ENCODE measurements at regions not wholly inside any gene's neighbourhood (a gene's known extent, or its start where the extent isn't known, plus 50 kb on each side); places are given as distances from the start of the nearest gene placed in this dataset.

DNA sequence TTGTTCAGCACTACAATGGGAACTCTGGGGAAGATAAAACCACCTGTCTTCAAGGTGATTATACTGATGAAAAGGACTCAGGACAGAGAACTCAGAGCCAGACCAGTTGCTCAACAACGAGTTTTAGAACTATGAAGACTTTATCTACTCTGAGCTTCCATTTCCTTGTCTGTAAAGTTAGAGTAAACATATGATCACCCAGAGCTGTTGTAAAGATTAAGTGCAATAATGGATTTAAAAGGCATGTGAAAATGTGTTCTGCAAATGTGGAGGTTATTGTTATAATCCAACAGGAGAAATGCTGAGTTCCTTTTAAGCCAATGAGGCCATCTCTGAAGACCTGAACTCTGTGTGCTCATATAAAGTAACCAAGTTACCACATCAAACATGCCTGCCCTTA lies 139.7 kb upstream of the CMC1 start:
- TF ChIP-seq EGR1 (IDR thresholded peaks at IDR 0.05), result no peak
- TF ChIP-seq TAF1 (IDR thresholded peaks at IDR 0.05; ENCODE audit: low read depth), result no peak
- TF ChIP-seq NFIC (IDR thresholded peaks at IDR 0.05), result no peak
- no peak for TF ChIP-seq ZBTB7A (IDR thresholded peaks at IDR 0.05; ENCODE audit: low read depth)
- TF ChIP-seq, protein P1, sequence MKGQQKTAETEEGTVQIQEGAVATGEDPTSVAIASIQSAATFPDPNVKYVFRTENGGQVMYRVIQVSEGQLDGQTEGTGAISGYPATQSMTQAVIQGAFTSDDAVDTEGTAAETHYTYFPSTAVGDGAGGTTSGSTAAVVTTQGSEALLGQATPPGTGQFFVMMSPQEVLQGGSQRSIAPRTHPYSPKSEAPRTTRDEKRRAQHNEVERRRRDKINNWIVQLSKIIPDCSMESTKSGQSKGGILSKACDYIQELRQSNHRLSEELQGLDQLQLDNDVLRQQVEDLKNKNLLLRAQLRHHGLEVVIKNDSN (IDR thresholded peaks at IDR 0.05), result no peak
- TF ChIP-seq FOXM1 (IDR thresholded peaks at IDR 0.05; ENCODE audit: borderline replicate concordance, low read depth), result no peak
- TF ChIP-seq YY1 (IDR thresholded peaks at IDR 0.05; ENCODE audit: low read depth), result no peak
- TF ChIP-seq, protein P2, sequence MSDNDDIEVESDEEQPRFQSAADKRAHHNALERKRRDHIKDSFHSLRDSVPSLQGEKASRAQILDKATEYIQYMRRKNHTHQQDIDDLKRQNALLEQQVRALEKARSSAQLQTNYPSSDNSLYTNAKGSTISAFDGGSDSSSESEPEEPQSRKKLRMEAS (IDR thresholded peaks at IDR 0.05), result no peak
- TF ChIP-seq TCF12 (IDR thresholded peaks at IDR 0.05; ENCODE audit: low read depth), result no peak
- TF ChIP-seq CREB1 (IDR thresholded peaks at IDR 0.05; ENCODE audit: low read depth), result no peak
- TF ChIP-seq, protein P3, sequence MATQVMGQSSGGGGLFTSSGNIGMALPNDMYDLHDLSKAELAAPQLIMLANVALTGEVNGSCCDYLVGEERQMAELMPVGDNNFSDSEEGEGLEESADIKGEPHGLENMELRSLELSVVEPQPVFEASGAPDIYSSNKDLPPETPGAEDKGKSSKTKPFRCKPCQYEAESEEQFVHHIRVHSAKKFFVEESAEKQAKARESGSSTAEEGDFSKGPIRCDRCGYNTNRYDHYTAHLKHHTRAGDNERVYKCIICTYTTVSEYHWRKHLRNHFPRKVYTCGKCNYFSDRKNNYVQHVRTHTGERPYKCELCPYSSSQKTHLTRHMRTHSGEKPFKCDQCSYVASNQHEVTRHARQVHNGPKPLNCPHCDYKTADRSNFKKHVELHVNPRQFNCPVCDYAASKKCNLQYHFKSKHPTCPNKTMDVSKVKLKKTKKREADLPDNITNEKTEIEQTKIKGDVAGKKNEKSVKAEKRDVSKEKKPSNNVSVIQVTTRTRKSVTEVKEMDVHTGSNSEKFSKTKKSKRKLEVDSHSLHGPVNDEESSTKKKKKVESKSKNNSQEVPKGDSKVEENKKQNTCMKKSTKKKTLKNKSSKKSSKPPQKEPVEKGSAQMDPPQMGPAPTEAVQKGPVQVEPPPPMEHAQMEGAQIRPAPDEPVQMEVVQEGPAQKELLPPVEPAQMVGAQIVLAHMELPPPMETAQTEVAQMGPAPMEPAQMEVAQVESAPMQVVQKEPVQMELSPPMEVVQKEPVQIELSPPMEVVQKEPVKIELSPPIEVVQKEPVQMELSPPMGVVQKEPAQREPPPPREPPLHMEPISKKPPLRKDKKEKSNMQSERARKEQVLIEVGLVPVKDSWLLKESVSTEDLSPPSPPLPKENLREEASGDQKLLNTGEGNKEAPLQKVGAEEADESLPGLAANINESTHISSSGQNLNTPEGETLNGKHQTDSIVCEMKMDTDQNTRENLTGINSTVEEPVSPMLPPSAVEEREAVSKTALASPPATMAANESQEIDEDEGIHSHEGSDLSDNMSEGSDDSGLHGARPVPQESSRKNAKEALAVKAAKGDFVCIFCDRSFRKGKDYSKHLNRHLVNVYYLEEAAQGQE (IDR thresholded peaks at IDR 0.05; ENCODE audit: low read depth), result no peak
- no peak for TF ChIP-seq TEAD4 (IDR thresholded peaks at IDR 0.05)
- no peak for TF ChIP-seq RAD21 (IDR thresholded peaks at IDR 0.05; ENCODE audit: low read depth)

DNA sequence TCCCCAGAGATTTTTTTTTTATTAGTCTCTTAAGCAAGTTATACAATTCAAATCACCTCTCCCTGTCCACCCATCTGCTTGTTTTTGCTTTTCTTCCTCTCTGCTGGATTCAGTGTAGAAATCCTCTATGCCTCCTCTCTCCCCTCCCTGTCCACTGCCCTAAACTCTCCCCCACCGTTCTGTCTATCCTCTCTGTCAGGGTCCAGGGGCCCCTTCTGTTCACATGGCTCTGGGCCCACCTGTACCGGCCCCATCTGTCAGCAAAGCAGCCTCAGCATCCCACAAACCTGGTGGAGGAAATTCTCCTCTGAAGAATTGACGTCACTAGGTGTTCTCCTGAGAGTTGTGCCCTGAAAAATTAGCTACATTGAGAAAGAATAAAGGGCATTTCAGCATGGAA lies 137.6 kb upstream of the CMC1 start:
- no peak for TF ChIP-seq CREB1 (IDR thresholded peaks at IDR 0.05; ENCODE audit: low read depth)
- no peak for TF ChIP-seq NFIC (IDR thresholded peaks at IDR 0.05)
- TF ChIP-seq ZBTB7A (IDR thresholded peaks at IDR 0.05; ENCODE audit: low read depth), result no peak
- no peak for TF ChIP-seq TEAD4 (IDR thresholded peaks at IDR 0.05)
- TF ChIP-seq EGR1 (IDR thresholded peaks at IDR 0.05), result no peak
- TF ChIP-seq, protein P3 (IDR thresholded peaks at IDR 0.05; ENCODE audit: low read depth), result no peak

DNA sequence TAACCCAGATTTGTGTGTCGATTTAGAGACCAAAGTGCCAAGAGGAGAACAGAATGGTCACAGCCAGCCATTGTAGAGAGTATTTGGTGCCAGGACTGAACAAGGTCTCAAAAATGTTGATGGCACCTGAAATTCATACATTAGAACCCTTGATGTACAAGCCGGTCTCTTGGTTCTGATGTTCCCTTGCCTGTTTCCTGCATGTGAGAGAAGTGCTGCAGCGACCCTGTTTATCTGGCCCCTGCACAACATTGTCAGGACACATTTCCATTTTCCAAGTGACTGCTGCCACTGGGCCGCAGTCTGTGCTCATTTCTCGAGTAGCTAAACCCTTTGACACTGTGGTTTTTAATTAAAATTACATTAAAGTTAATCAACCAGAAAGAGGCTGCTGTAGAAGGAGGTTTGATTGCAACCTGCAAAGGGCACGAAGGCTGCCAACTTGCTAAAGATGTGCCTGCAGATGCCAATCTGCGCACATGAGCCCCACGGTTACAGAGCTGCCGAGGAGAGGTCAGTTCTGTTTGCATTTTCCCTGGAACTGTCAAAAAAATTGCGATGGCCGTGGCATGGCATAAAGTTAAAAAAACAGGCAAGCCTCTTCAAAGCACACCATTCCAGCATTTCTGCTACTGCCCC lies 136.4 kb upstream of the CMC1 start:
- no peak for TF ChIP-seq EP300 (IDR thresholded peaks at IDR 0.05; ENCODE audit: borderline replicate concordance)
- TF ChIP-seq YY1 (IDR thresholded peaks at IDR 0.05; ENCODE audit: low read depth), result no peak
- TF ChIP-seq NFIC (IDR thresholded peaks at IDR 0.05), result no peak
- no peak for TF ChIP-seq RAD21 (IDR thresholded peaks at IDR 0.05; ENCODE audit: low read depth)
- TF ChIP-seq FOXM1 (IDR thresholded peaks at IDR 0.05; ENCODE audit: borderline replicate concordance, low read depth), result no peak
- TF ChIP-seq, protein P1 (IDR thresholded peaks at IDR 0.05), result no peak
- no peak for TF ChIP-seq TEAD4 (IDR thresholded peaks at IDR 0.05)
- no peak for TF ChIP-seq CREB1 (IDR thresholded peaks at IDR 0.05; ENCODE audit: low read depth)
- no peak for TF ChIP-seq EGR1 (IDR thresholded peaks at IDR 0.05)
- TF ChIP-seq CEBPB (IDR thresholded peaks at IDR 0.05), result no peak
- no peak for TF ChIP-seq TCF12 (IDR thresholded peaks at IDR 0.05; ENCODE audit: low read depth)
- TF ChIP-seq TAF1 (IDR thresholded peaks at IDR 0.05; ENCODE audit: low read depth), result no peak
- TF ChIP-seq, protein P3 (IDR thresholded peaks at IDR 0.05; ENCODE audit: low read depth), result no peak
- no peak for TF ChIP-seq ZBTB7A (IDR thresholded peaks at IDR 0.05; ENCODE audit: low read depth)
- TF ChIP-seq, protein P2 (IDR thresholded peaks at IDR 0.05), result no peak

DNA sequence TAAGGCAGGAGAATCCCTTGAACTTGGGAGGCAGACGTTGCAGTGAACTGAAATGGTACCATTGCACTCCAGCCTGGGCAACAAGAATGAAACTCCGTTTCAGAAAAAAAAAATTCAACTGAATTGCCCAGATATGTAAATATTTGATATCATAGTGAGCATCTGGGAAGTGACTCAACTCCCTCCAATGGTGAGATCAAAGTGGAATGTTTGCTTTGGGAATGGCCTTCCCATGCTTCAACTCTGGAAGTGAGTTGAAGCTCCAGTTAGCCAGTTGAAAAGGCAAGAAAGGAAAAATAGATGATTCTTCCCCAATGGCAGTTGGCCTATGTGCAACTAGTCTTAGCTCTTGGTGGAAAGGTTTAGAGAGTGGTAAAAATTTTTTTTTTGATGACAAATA lies 131.6 kb upstream of the CMC1 start:
- TF ChIP-seq TEAD4 (IDR thresholded peaks at IDR 0.05) (no peak), EGR1 (IDR thresholded peaks at IDR 0.05) (no peak), FOXM1 (IDR thresholded peaks at IDR 0.05; ENCODE audit: borderline replicate concordance, low read depth) (no peak), CREB1 (IDR thresholded peaks at IDR 0.05; ENCODE audit: low read depth) (no peak), NFIC (IDR thresholded peaks at IDR 0.05) (no peak), EP300 (IDR thresholded peaks at IDR 0.05; ENCODE audit: borderline replicate concordance) (no peak), ZBTB7A (IDR thresholded peaks at IDR 0.05; ENCODE audit: low read depth) (no peak), CEBPB (IDR thresholded peaks at IDR 0.05) (no peak), YY1 (IDR thresholded peaks at IDR 0.05; ENCODE audit: low read depth) (no peak), TCF12 (IDR thresholded peaks at IDR 0.05; ENCODE audit: low read depth) (no peak), TAF1 (IDR thresholded peaks at IDR 0.05; ENCODE audit: low read depth) (no peak), RAD21 (IDR thresholded peaks at IDR 0.05; ENCODE audit: low read depth) (no peak)
- TF ChIP-seq, protein P2 (IDR thresholded peaks at IDR 0.05), result no peak
- TF ChIP-seq, protein P3 (IDR thresholded peaks at IDR 0.05; ENCODE audit: low read depth), result no peak
- TF ChIP-seq, protein P1 (IDR thresholded peaks at IDR 0.05), result no peak

All from Ishikawa (cell line).